ENCODE measurements at regions not wholly inside any gene's neighbourhood (a gene's known extent, or its start where the extent isn't known, plus 50 kb on each side); places are given as distances from the start of the nearest gene placed in this dataset.

- TF ChIP-seq, protein P1, sequence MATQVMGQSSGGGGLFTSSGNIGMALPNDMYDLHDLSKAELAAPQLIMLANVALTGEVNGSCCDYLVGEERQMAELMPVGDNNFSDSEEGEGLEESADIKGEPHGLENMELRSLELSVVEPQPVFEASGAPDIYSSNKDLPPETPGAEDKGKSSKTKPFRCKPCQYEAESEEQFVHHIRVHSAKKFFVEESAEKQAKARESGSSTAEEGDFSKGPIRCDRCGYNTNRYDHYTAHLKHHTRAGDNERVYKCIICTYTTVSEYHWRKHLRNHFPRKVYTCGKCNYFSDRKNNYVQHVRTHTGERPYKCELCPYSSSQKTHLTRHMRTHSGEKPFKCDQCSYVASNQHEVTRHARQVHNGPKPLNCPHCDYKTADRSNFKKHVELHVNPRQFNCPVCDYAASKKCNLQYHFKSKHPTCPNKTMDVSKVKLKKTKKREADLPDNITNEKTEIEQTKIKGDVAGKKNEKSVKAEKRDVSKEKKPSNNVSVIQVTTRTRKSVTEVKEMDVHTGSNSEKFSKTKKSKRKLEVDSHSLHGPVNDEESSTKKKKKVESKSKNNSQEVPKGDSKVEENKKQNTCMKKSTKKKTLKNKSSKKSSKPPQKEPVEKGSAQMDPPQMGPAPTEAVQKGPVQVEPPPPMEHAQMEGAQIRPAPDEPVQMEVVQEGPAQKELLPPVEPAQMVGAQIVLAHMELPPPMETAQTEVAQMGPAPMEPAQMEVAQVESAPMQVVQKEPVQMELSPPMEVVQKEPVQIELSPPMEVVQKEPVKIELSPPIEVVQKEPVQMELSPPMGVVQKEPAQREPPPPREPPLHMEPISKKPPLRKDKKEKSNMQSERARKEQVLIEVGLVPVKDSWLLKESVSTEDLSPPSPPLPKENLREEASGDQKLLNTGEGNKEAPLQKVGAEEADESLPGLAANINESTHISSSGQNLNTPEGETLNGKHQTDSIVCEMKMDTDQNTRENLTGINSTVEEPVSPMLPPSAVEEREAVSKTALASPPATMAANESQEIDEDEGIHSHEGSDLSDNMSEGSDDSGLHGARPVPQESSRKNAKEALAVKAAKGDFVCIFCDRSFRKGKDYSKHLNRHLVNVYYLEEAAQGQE (IDR thresholded peaks at IDR 0.05; ENCODE audit: low read depth) = no peak
- TF ChIP-seq EZH2phosphoT487 (IDR thresholded peaks at IDR 0.05; ENCODE audit: borderline replicate concordance) (no peak), CBX3 (IDR thresholded peaks at IDR 0.05; ENCODE audit: low read depth) (no peak), POLR2AphosphoS5 (IDR thresholded peaks at IDR 0.05; ENCODE audit: low read depth, low read length) (no peak), YY1 (IDR thresholded peaks at IDR 0.05; ENCODE audit: extremely low read depth, insufficient replicate concordance, low read depth, low read length) (no peak)
- TF ChIP-seq, protein P2, sequence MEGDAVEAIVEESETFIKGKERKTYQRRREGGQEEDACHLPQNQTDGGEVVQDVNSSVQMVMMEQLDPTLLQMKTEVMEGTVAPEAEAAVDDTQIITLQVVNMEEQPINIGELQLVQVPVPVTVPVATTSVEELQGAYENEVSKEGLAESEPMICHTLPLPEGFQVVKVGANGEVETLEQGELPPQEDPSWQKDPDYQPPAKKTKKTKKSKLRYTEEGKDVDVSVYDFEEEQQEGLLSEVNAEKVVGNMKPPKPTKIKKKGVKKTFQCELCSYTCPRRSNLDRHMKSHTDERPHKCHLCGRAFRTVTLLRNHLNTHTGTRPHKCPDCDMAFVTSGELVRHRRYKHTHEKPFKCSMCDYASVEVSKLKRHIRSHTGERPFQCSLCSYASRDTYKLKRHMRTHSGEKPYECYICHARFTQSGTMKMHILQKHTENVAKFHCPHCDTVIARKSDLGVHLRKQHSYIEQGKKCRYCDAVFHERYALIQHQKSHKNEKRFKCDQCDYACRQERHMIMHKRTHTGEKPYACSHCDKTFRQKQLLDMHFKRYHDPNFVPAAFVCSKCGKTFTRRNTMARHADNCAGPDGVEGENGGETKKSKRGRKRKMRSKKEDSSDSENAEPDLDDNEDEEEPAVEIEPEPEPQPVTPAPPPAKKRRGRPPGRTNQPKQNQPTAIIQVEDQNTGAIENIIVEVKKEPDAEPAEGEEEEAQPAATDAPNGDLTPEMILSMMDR (IDR thresholded peaks at IDR 0.05 in 2 of 3, conservative IDR thresholded peaks at IDR 0.05 in 1 of 3; ENCODE audit: borderline replicate concordance in 1 of 3, insufficient read depth in 1 of 3, low read depth in 2 of 3, low read length in 2 of 3) = no peak
Observed at GRCh38 chr16:72532906-72533410, 361.0 kb upstream of the PMFBP1 start (continued).

DNA sequence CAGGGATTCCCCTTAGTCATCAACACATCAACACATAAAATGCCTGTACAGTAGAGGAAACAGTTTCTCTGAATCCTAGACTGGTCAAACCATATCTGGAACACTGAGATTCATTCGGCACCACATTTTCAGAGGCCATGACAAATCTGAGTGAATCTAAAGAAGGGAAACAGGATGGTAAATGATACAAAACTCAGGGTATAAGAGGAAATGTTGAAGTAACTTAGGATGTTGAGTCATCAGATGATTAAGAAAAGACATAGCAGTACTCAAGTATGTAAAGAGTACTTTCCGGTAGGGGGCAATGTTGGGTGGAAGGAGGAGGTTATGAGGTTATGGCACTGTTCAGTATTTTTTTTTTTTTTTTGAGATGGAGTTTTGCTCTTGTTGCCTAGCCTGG is 358.5 kb upstream of the PMFBP1 start:
- TF ChIP-seq ZNF274 (IDR thresholded peaks at IDR 0.05; ENCODE audit: low read depth, low read length) (no peak), SP1 (IDR thresholded peaks at IDR 0.05; ENCODE audit: low read depth) (no peak), CBX3 (IDR thresholded peaks at IDR 0.05; ENCODE audit: low read depth) (no peak), RAD21 (IDR thresholded peaks at IDR 0.05; ENCODE audit: low read depth) (0 out of 2 replicates have a peak, but pooled peaks have one; percentile 12), FOSL1 (IDR thresholded peaks at IDR 0.05; ENCODE audit: low read depth) (peak; percentile 22; the same call in 1 of the 2 replicates), TCF7L2 (IDR thresholded peaks at IDR 0.05; ENCODE audit: borderline replicate concordance, extremely low read depth, insufficient read depth, insufficient read length) (no peak), JUND (IDR thresholded peaks at IDR 0.05) (no peak), SRF (IDR thresholded peaks at IDR 0.05; ENCODE audit: low read depth) (no peak)
- no peak overlapping the region for H3K27ac ChIP-seq (ENCODE audit: low read depth, low read length)
- H3K9me2 ChIP-seq (ENCODE audit: insufficient read depth) = no peaks in the 10 kb centered on the region
- H3K9me3 ChIP-seq (ENCODE audit: control insufficient read depth in 1 of 2, insufficient read depth in 1 of 2, low read depth in 1 of 2, low read length in 2 of 2) = no peaks in the 10 kb centered on the region
- no TSS peak for BruUV-seq (replicated peaks)
- no peaks in the 10 kb centered on the region for H3K27me3 ChIP-seq (ENCODE audit: insufficient read depth, low read length)
- H3K4me1 ChIP-seq (ENCODE audit: control insufficient read depth in 1 of 2, insufficient read depth in 2 of 2, low read length in 2 of 2) = no peaks in the 10 kb centered on the region; a peak in 1 of 4 replicates
- H3K4me2 ChIP-seq (ENCODE audit: low read length) = no peak overlapping the region
- ChIA-PET RAD21 (ENCODE audit: low non-redundant PET in 1 of 2, low total read pairs in 2 of 2, uncharacterized antibody in 2 of 2, unreplicated experiment in 2 of 2) (no interaction called here), POLR2A (no interaction called here), CTCF (no interaction called here)
- H3K79me2 ChIP-seq (ENCODE audit: insufficient read depth, low read length) = no peaks in the 10 kb centered on the region
- H3K9ac ChIP-seq (ENCODE audit: low read length) = no peak overlapping the region
- peak; percentile 4 for DNase-seq (ENCODE audit: low read depth, low spot score)
- no peak overlapping the region for H2AFZ ChIP-seq (ENCODE audit: low read depth, low read length, poor library complexity, severe bottlenecking)
- intact Hi-C loops (cut with micrococcal nuclease) = no loop called here
- no peaks in the 10 kb centered on the region for H4K20me1 ChIP-seq (ENCODE audit: insufficient read depth)
- peak; percentile 47; the same call in 1 of the 2 replicates for ATAC-seq
- no peaks in the 10 kb centered on the region for H3K36me3 ChIP-seq (ENCODE audit: control insufficient read depth in 1 of 2, insufficient read depth in 2 of 2, low read length in 2 of 2)
- no peak overlapping the region for H3K4me3 ChIP-seq (replicated peaks in 1 of 2; ENCODE audit: low read depth in 1 of 2, low read length in 2 of 2)

All from HCT116 (cell line).